Ascending aorta (tissue), 2 donors: ENCODE measurements at regions not wholly inside any gene's neighbourhood (a gene's known extent, or its start where the extent isn't known, plus 50 kb on each side); places are given as distances from the start of the nearest gene placed in this dataset.
"Not testable (repeated sequence)": the region's sequence is repeated elsewhere in the genome, so short reads cannot be mapped to it uniquely, and the experiment has no call there.

Experiments used
- DNase-seq, 2 donors: peaks; one replicate each; pipeline ENCODE4 v3.0.0-alpha.2; 2019; ENCODE audit warnings: low spot score in 2 of 2
- H3K27ac ChIP-seq, 2 donors: fragments of 200-600 bp; sonication (generic); one replicate each; pipeline ENCODE4 v1.5.1; 2016 to 2017; ENCODE audit warnings: mild to moderate bottlenecking in 1 of 2
- H3K27me3 ChIP-seq: fragments of 200-600 bp; sonication (generic); one replicate; pipeline ENCODE4 v1.5.1; 2017
- H3K36me3 ChIP-seq, 2 donors: fragments of 200-600 bp; sonication (generic); one replicate each; pipeline ENCODE4 v1.5.1; 2016
- H3K4me1 ChIP-seq, 2 donors: fragments of 200-600 bp; sonication (generic); one replicate each; pipeline ENCODE4 v1.5.1; 2016 to 2017; ENCODE audit warnings: mild to moderate bottlenecking in 1 of 2
- H3K4me3 ChIP-seq, 2 donors: fragments of 200-600 bp; sonication (generic); one replicate each; pipeline ENCODE4 v1.5.1; 2016 to 2017; ENCODE audit warnings: mild to moderate bottlenecking in 1 of 2
- H3K9me3 ChIP-seq, 2 donors: fragments of 200-600 bp; sonication (generic); one replicate each; pipeline ENCODE4 v1.5.1; 2016
- CTCF ChIP-seq, 3 experiments: fragments of 200-600 bp in 2 of 3; fragments of 450-650 bp in 1 of 3; sonication (generic) in 2 of 3; IDR thresholded peaks; one replicate each; pipeline ENCODE4 v1.5.1; 2016 to 2019; ENCODE audit warnings: antibody characterized with exemption in 3 of 3, mild to moderate bottlenecking in 1 of 3, moderate library complexity in 1 of 3
- intact Hi-C: fragments of 100-400 bp; cut with DNase I; formaldehyde crosslinking; loops from one replicate; pipeline ENCODE4 v1.15.1; 2023

GRCh38 chr4:87716371-87717265 lies 66.5 kb downstream of the DMP1 start:
- intact Hi-C loops = no loop called here
- peak overlapping the region in 1 of 2 donors; percentile 25 for H3K27ac ChIP-seq

GRCh38 chr4:87717276-87718031 lies 67.4 kb downstream of the DMP1 start:
- Histone ChIP-seq H3K4me3 (no peak overlapping the region), H3K4me1 (peaks cover 0 to 6% of the 10 kb centered on the region in 2 donors), H3K27me3 (no peaks in the 10 kb centered on the region), H3K27ac (peak overlapping the region in 1 of 2 donors; percentile 25), H3K9me3 (no peaks in the 10 kb centered on the region), H3K36me3 (no peaks in the 10 kb centered on the region)
- no peak for TF ChIP-seq CTCF (IDR thresholded peaks at IDR 0.05)
- DNase-seq = no peak
- intact Hi-C loops = no loop called here

More at GRCh38 chr4:87716371-87717265, 66.5 kb downstream of the DMP1 start:
- TF ChIP-seq CTCF (IDR thresholded peaks at IDR 0.05) = no peak
- Histone ChIP-seq H3K27me3 (no peaks in the 10 kb centered on the region), H3K36me3 (no peaks in the 10 kb centered on the region), H3K9me3 (no peaks in the 10 kb centered on the region), H3K4me1 (peaks cover 0 to 6% of the 10 kb centered on the region in 2 donors), H3K4me3 (no peak overlapping the region)
- DNase-seq = peak in 1 of 2 donors; percentile 65

DNA sequence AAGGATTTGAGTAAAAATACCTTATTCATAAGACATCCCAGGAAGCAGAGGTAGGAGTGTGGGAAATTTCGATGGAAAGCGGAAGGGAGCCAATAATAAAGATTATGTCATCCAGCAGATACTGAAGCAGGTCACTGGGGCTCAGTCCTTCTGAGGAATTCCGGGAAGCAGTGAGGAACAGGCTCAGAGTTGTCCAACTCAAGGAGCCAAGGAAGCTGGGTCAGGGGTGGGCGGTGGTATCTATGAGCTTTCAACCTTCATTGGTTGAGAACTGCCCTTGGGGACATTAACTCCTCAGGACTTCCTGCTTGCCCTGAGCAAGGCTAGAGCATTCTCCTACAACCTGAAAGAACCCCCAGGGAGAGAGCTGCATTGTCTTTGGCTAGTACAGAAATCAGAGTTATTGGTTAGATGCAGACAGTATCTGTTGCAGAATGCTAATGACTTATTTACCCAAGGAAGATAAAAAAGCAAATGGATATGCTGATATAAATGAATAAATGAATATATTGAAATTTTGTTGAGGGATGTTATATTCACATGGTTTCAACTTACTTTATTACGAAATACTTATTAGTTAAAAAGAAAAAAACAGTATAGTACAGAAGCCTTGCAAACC lies 68.2 kb downstream of the DMP1 start:
- DNase-seq = no peak
- no peak overlapping the region for H3K27ac ChIP-seq
- intact Hi-C loops = no loop called here

GRCh38 chr4:87720094-87720691 lies 70.1 kb downstream of the DMP1 start:
- TF ChIP-seq CTCF (IDR thresholded peaks at IDR 0.05) = no peak
- H3K4me1 ChIP-seq = peaks cover 0 to 6% of the 10 kb centered on the region in 2 donors
- no peaks in the 10 kb centered on the region for H3K9me3 ChIP-seq
- H3K4me3 ChIP-seq = no peak overlapping the region
- H3K27me3 ChIP-seq = no peaks in the 10 kb centered on the region
- H3K36me3 ChIP-seq = no peaks in the 10 kb centered on the region
- intact Hi-C loops = no loop called here
- no peak for DNase-seq
- no peak overlapping the region for H3K27ac ChIP-seq

More for the DNA sequence above, 68.2 kb downstream of the DMP1 start:
- Histone ChIP-seq H3K9me3 (no peaks in the 10 kb centered on the region), H3K36me3 (no peaks in the 10 kb centered on the region), H3K27me3 (no peaks in the 10 kb centered on the region), H3K4me3 (no peak overlapping the region), H3K4me1 (peaks cover 0 to 6% of the 10 kb centered on the region in 2 donors)
- TF ChIP-seq CTCF (IDR thresholded peaks at IDR 0.05) = no peak

GRCh38 chr4:87725287-87725686 lies 74.1 kb upstream of the IBSP start:
- DNase-seq, H3K4me3 ChIP-seq, intact Hi-C loops: not testable (repeated sequence)

More at GRCh38 chr4:87725287-87725686, 74.1 kb upstream of the IBSP start:
- not testable (repeated sequence) for H3K27me3 ChIP-seq, H3K9me3 ChIP-seq, H3K36me3 ChIP-seq, H3K4me1 ChIP-seq, H3K27ac ChIP-seq
